ENCODE measurements at regions not wholly inside any gene's neighbourhood (a gene's known extent, or its start where the extent isn't known, plus 50 kb on each side); places are given as distances from the start of the nearest gene placed in this dataset.

DNA sequence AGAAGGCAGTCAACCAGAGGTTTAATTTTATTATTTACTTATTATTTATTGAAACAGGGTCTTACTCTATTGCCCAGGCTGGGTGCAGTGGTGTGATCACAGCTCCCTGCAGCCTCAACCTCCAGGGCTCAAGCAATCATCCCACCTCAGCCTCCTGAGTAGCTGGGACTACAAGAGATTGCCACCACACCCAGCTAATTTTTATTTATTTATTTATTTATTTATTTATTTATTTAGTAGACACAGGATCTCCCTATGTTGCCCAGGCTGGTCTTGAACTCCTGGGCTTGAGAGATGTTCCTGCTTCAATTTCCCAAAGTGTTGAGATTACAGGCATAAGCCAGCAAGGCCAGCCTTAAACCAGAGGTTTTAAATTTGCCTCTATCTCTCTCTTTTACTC, 83.1 kb downstream of the RCN1 start:
- Mint-ChIP-seq H3K27ac (no peak overlapping the region), H3K4me3 (no peak overlapping the region), H3K36me3 (ENCODE audit: low read depth) (no peaks in the 10 kb centered on the region), H3K4me1 (peaks cover 6% of the 10 kb centered on the region), H3K27me3 (ENCODE audit: insufficient read depth) (peaks cover 9% of the 10 kb centered on the region), H3K9me3 (no peaks in the 10 kb centered on the region)
- TF ChIP-seq, protein P1, sequence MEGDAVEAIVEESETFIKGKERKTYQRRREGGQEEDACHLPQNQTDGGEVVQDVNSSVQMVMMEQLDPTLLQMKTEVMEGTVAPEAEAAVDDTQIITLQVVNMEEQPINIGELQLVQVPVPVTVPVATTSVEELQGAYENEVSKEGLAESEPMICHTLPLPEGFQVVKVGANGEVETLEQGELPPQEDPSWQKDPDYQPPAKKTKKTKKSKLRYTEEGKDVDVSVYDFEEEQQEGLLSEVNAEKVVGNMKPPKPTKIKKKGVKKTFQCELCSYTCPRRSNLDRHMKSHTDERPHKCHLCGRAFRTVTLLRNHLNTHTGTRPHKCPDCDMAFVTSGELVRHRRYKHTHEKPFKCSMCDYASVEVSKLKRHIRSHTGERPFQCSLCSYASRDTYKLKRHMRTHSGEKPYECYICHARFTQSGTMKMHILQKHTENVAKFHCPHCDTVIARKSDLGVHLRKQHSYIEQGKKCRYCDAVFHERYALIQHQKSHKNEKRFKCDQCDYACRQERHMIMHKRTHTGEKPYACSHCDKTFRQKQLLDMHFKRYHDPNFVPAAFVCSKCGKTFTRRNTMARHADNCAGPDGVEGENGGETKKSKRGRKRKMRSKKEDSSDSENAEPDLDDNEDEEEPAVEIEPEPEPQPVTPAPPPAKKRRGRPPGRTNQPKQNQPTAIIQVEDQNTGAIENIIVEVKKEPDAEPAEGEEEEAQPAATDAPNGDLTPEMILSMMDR (conservative IDR thresholded peaks at IDR 0.05) = no peak
- Histone ChIP-seq H3K4me1 (ENCODE audit: control insufficient read depth, insufficient read depth, low read length) (no peaks in the 10 kb centered on the region), H3K27me3 (ENCODE audit: control insufficient read depth, insufficient read depth, low read length, poor library complexity, severe bottlenecking) (no peaks in the 10 kb centered on the region), H3K9ac (ENCODE audit: extremely low read depth, low read length, poor library complexity, severe bottlenecking) (no peak overlapping the region), H3K9me3 (ENCODE audit: control insufficient read depth, low read length) (no peaks in the 10 kb centered on the region), H3K27ac (ENCODE audit: low read depth, low read length) (no peak overlapping the region), H3K36me3 (ENCODE audit: control insufficient read depth, insufficient read depth, low read length) (no peaks in the 10 kb centered on the region), H3K4me3 (ENCODE audit: low read length) (no peak overlapping the region)
- no peak for DNase-seq

DNA sequence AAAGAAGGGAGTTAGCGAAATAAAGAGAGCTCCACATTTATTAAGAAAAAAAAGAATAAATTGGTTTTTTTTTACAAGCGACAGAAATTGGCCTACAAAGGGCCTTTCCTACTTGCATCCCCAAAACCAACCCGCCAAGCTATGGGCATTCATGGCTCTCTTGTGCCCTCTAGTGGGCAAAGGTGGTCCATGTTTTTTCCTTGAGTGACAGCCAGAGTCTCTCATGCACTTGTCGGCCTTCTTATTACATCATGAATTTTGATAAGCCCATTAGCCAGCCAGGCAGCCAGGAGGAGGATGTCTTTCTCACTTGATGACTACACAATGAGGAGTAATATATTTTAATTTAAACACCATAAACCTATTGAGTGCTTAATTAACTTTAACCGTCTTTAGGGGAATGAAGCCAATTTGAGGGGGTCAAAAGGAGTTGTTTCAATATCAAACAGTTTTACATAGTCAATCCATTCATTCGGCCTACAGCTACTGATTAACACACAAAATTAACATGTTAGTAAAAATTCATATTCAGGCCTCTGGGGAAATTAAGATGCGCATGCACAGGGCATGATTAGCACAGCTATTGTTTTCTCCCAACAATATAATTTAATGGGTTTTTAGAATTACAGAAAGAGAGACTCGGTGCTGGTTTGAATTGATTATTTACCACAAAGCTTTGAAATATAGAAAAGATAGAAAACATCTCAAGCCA, 85.5 kb downstream of the RCN1 start:
- Mint-ChIP-seq H3K36me3 (ENCODE audit: low read depth) (no peaks in the 10 kb centered on the region), H3K27me3 (ENCODE audit: insufficient read depth) (peaks cover 9% of the 10 kb centered on the region), H3K9me3 (no peaks in the 10 kb centered on the region), H3K4me3 (no peak overlapping the region), H3K27ac (no peak overlapping the region), H3K4me1 (peaks cover 6% of the 10 kb centered on the region)
- TF ChIP-seq, protein P1 (conservative IDR thresholded peaks at IDR 0.05) = peak; percentile 92
- Histone ChIP-seq H3K9ac (ENCODE audit: extremely low read depth, low read length, poor library complexity, severe bottlenecking) (no peak overlapping the region), H3K4me1 (ENCODE audit: control insufficient read depth, insufficient read depth, low read length) (no peaks in the 10 kb centered on the region), H3K4me3 (ENCODE audit: low read length) (no peak overlapping the region), H3K9me3 (ENCODE audit: control insufficient read depth, low read length) (no peaks in the 10 kb centered on the region), H3K36me3 (ENCODE audit: control insufficient read depth, insufficient read depth, low read length) (no peaks in the 10 kb centered on the region), H3K27ac (ENCODE audit: low read depth, low read length) (no peak overlapping the region), H3K27me3 (ENCODE audit: control insufficient read depth, insufficient read depth, low read length, poor library complexity, severe bottlenecking) (no peaks in the 10 kb centered on the region)
- peak; percentile 96 for DNase-seq
- 47 to 53% methylated on average over 4 to 8 of the region's 8 CpGs for WGBS, 2 experiments (ENCODE audit: insufficient coverage in 1 of 2, insufficient read length in 1 of 2)

DNA sequence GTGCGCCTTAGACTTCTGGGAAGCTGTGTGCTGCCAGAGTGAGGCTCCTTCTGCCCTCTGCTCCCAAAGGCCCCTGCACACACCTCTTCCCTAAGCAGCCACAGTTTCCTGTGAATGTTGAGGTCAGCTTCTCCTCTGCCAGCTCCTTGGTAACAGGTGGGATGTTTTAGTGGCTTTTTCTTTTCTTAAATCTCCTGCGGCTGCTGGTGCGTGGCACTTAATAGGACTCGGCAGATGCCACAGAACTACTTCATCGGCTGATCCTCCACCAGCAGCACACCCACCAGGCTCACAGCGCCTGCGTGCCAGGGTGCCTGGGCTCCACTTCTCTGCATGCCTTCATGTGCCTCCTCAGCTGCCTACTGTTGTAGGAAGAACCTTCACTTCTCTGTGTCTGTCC, 87.8 kb downstream of the RCN1 start:
- H3K4me3 Mint-ChIP-seq = no peak overlapping the region
- no peak for DNase-seq
- Histone ChIP-seq H3K4me1 (ENCODE audit: control insufficient read depth, insufficient read depth, low read length) (no peaks in the 10 kb centered on the region), H3K9ac (ENCODE audit: extremely low read depth, low read length, poor library complexity, severe bottlenecking) (no peak overlapping the region), H3K4me3 (ENCODE audit: low read length) (no peak overlapping the region), H3K27me3 (ENCODE audit: control insufficient read depth, insufficient read depth, low read length, poor library complexity, severe bottlenecking) (no peaks in the 10 kb centered on the region), H3K36me3 (ENCODE audit: control insufficient read depth, insufficient read depth, low read length) (no peaks in the 10 kb centered on the region), H3K27ac (ENCODE audit: low read depth, low read length) (no peak overlapping the region), H3K9me3 (ENCODE audit: control insufficient read depth, low read length) (no peaks in the 10 kb centered on the region)
- TF ChIP-seq, protein P1 (conservative IDR thresholded peaks at IDR 0.05) = no peak
- no peaks in the 10 kb centered on the region for H3K4me1 Mint-ChIP-seq
- H3K27me3 Mint-ChIP-seq (ENCODE audit: insufficient read depth) = peaks cover 9% of the 10 kb centered on the region
- H3K9me3 Mint-ChIP-seq = no peaks in the 10 kb centered on the region
- no peak overlapping the region for H3K27ac Mint-ChIP-seq
- WGBS, 2 experiments (ENCODE audit: insufficient coverage in 1 of 2, insufficient read length in 1 of 2) = 94 to 96% methylated on average over 7 of the region's 7 CpGs
- no peaks in the 10 kb centered on the region for H3K36me3 Mint-ChIP-seq (ENCODE audit: low read depth)
